Ovary (tissue), 3 donors: ENCODE measurements at regions not wholly inside any gene's neighbourhood (a gene's known extent, or its start where the extent isn't known, plus 50 kb on each side); places are given as distances from the start of the nearest gene placed in this dataset.

Experiments
- CTCF ChIP-seq, 3 donors: fragments of 450-650 bp in 2 of 3; fragments of 200-600 bp in 1 of 3; IDR thresholded peaks; one replicate each; pipeline versions ENCODE4 v1.5.1 to v1.8.0; 2016 to 2022; ENCODE audit warnings: antibody characterized with exemption in 3 of 3, mild to moderate bottlenecking in 1 of 3
- POLR2A ChIP-seq: fragments of 450-650 bp; IDR thresholded peaks from one replicate; pipeline ENCODE4 v1.6.1; 2017; ENCODE audit warnings: antibody characterized with exemption, mild to moderate bottlenecking, moderate library complexity
- donor health status: DM: no; HTN: no; CAD: no.

- TF ChIP-seq CTCF (IDR thresholded peaks at IDR 0.05) = no peak
- TF ChIP-seq POLR2A = no peak
Observed at GRCh38 chr1:65489481-65489880, 69.0 kb downstream of the LEPR start.
